ENCODE measurements at regions not wholly inside any gene's neighbourhood (a gene's known extent, or its start where the extent isn't known, plus 50 kb on each side); places are given as distances from the start of the nearest gene placed in this dataset.
"Not testable (repeated sequence)": the region's sequence is repeated elsewhere in the genome, so short reads cannot be mapped to it uniquely, and the experiment has no call there.

DNA sequence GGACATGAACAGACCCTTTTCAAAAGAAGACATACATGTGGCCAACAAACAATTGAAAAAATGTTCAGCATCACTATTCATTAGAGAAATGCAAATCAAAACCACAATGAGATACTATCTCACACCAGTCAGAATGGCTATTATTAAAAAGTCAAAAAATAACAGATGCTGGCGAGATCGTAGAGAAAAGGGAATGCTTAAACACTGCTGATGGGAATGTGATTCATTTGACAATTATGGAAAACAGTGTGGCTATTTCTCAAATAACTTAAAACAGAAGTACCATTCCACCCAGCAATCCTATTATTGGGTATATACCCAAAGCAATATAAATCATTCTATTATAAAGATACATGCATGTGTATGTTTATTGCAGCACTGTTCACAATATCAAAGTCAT, 281.8 kb upstream of the CDH5 start:
- not testable (repeated sequence) for DNase-seq

DNA sequence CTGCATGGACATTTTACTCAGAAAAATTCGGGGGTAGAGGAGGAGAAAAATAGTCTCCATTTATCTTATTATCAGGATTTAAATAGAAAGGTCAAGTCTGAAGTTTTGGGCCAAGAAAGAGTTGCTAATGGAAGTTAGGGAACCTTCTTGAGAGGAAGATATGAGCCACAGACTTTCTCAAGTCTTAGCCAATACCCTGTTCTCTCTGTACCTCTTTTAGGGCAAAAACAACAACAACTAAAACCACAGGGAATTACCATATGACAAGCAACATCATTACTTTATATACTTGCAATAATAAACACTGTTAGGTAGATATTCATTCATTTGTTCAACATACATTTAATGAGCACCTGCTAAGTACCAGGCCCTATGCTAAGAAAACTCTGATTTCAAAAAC, 282.2 kb upstream of the CDH5 start:
- no peak for DNase-seq

DNA sequence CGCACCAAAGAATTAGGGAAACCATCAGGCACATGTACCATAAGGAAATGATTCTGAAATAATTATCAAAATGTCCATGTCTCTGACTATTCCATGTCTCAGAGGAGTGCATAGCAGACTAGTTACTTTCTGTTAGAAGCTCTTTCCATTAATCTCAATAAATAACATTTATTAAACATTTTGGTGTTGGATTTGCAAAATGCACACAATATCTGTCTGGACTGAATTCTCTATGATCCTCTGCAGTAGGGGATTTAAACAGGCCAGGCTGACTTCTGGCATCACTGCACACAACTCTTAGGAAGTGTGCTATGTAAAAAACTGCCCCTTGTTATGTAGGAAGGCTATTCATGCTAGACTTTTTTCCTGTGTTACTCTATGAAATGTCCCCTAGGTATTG, 283.3 kb upstream of the CDH5 start:
- DNase-seq, result no peak

DNA sequence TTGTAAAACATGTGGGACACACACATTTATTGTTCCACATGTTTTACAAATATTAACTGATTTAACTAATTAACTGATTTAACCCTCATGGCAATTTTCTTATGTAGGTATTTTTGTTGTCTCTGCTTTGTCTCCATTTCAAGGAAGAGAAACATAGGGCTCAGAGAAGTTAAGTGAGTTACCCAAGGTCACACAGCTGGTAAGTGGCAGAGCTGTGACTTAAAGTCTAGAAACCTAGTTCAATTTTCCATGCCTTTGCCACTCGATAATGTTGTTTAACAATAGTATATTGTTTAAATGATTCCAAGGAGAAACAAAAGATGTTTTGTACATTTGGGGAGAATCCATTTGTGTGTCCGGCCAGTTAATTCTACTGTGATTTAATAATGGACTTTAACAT, 284.1 kb upstream of the CDH5 start:
- DNase-seq, result no peak

DNA sequence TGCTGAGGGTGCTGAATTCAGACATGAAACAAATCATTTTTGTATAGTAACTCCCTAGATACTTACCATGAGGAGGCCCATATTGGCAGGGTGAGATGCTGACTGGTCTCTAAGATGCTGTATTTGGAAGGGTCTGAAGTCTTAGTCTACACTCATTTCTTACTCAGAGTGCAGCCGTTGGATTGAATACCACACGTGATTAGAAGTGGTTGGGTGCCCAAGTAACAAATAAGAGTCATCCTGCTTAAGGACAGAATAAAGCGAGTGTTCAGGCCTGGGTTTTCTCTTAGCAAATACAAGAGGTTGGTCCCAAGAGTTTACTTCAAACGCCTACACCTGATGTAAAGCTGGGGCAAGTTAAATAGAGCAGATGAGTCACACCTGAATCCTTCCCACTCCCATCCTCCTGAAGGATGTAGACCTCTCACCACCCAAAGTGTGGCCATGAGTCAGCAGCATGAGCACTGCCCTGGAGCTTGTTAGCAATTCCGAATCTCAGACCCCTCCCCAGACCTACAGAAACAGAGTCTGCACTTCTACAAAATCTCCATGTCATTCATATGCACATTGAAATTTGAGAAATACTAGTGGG, 284.6 kb upstream of the CDH5 start:
- DNase-seq, result no peak

DNA sequence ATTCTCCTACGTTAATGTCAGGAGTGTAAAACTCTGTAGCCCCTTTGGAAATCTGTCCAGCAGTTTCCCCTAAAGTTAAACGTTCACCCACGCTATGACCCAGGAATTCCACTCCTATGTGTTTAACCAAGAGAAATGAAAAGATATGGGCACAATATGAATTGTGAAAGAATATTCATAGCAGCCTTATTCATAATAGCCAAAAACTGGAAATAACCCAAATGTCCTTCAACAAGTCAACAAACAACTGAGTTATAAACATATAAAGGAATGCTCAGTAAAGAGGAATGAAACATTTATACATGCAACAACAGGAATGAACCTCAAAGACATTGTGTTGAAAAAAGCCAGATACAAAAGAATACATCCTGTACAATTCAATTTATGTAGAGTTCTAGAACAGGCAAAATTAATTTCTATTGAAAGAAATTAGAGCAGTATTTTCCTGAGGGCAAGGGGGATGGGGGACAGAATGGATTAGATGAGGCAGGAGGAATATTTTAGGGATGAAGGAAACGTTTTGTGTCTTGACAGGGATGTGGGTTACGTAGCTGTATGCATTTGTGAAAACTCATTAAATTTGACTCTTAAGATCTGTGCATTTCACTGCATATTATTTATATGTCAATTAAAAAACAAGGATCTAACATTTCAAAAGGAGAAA, 286.7 kb upstream of the CDH5 start:
- DNase-seq, result no peak

DNA sequence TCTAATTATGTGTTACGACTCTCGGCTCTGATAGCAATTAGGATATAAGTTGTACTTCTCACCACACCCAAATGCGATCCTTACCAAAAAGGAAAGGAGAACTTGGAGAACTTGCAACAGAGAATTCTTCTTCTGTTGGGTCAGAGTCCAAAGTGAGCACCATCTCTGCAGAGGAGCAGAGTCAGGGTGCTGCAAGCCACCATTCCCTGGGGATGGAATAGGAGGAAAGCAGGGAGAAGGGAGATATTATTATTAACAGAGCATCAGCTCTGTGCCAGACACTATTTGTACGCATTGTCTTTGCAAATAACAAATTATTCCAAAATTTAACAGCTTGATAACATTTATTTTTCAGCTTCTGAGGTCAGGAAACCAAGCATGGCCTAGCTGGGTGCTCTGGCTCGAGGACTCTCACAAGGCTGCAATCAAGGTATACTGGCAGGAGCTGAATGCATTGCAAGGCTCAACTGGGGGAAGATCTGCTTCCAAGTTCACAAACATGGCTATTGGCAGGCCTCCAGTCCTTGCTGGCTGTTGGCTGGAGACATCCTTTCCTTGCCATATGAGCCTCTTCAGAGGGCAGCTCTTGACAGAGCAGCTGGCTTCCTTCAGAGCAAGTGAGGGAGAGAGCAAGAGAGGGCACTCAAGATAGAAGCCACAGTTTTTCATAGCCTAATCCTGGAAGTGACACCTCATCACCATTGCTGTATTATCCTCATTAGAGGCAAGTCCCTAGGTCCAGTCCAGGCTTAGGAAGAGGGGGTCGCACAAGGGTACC, 296.2 kb upstream of the CDH5 start:
- DNase-seq, result no peak

DNA sequence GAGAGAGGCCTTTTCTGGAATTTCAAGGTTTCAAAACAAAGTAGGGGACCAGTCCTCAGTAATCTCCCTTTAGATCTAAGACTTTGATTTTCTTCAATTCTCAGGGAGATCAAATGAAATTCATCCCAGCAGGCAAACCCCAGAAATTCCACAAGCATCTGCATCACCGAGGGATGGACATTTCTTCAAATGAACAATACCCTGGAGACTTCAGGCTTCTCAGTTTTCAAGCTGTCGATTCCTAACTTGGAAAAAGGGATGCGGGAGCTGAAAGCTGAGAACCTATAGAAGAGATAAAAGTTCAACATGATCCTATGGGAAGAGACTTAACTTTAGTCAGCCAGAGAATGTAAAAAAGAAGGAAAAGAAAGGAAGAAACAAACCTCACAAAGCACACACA, 296.9 kb upstream of the CDH5 start:
- no peak for DNase-seq

DNA sequence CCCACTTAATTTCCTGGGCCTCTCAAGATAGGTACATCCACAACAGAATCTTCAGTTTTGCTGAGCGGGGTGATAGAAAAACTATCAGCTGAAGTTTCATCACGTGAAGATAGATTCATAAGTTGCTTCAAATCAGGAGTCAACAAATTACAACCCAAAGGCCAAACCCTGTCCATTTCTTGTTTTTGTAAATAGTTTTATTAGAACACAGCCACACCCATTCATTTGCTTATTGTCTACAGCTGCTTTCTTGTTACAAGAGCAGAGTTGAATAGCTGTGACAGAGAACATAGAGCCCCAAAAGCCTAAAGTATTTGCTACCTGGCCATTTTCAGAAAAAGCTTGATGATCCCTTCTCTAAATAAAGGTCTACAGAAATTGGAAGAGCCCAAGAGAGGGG, 300.1 kb upstream of the CDH5 start:
- no peak for DNase-seq

DNA sequence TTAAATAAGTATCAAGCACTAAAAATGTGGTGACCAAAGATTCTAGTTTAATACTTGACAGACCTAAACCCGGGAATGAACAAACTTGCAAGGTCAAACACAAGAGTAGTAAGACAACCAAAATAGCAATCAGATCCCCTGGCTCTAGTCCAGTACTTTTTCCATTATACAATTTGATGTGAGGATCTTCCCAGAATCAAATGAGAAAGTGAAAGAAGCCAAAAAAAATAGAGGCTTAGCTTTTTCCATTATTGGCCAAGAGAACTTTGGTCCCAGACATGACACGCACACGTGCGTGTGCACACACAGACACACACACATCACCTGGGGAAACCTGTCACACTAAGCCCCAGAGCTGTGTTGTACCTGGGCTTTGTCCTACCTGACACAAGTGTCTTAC, 300.6 kb upstream of the CDH5 start:
- DNase-seq, result no peak

DNA sequence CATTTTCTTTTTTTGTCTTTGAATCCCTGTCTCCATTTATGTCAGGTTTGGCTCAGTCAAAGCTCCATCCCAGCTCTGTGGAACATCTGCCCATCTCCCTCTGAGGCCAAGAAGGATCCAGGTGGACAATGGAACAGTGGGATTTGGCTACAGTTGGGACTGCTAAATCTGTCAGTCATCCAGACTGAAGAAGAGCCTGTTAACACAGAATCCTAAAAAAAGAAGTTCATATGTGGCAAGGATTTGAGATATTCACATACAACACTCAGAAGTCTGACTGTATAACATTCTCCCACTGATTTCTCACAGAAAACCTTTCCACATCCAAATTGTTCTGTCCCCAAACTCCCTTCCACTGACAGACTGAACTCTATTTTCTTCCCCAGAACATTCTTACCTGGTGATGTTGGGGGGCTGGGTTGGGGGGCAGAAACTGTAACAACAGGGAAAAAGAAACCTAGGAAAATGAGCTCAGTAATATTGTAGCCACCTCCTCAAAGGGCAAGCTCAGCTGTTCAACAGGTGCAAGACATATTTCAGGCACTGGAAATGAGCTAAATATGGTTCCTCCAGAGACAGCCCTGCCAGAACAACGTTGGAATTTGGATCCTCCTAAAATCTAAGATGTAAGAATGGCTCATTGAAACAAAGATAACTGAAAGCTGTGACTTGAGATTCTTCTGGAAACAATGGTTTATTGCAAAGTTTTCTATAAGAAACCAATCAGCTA, 301.5 kb upstream of the CDH5 start:
- no peak for DNase-seq

DNA sequence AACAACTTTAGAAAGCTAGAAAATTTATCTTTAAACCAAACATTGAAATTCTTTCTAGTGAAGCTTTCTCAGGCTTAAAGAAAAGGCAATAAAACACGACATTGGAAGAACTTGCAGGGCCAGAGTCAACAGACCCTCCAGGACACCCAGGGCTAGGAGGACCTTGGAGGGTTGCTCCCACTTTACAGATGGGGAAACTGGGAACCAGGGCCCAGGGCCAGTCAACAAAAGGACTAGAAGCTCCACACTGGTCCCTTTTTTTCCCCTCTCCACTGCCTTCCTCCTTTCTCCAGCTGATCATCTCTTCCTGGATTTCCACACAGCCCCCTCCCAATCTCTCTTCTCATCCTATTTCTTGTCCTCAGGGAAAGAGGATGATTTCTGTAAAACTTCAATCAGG, 307.7 kb upstream of the CDH5 start:
- DNase-seq, result no peak

DNA sequence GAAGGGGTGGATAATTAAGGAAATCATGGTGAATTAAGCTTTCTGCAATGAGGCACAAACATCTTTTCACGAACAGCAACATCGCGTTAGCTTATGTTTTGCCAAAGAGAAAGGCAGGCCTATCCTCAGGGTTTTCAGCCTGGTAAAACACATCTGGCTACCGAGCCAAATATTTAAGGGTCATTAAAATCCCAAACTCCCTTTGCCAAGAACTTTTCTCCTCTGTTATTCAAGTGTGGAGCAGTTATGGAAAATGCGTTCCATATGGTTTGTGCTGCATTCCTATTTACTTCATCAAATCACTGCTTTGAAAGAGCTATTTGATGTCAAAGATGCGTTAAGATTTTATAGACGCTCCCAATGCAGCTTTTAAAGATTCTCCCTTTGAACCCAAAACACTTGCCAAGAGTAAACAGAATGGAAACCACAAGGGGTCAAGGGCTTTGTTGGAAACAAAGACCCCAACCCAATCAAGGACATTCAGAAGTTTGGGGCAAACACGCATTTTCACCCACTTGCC, 308.3 kb upstream of the CDH5 start:
- no peak for DNase-seq

DNA sequence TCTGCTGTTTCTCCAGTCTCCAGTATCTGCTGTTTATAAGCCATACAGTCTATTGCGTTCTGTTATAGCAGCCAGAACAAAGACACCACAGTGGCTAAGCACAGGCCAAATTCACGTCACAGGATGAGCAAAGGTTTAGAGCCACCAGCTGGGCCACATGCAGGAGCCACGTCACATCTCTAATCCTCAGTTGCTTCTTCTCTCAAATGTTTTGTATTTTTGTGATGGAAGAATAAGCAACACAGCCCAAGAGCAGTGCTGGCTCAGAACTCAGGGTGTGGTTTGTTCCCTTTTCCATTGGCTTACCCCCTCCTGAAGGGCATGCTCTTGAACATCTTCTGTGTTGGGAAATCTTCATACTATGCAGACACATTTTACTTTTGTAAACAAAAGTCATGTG, 309.4 kb upstream of the CDH5 start:
- DNase-seq, result no peak

DNA sequence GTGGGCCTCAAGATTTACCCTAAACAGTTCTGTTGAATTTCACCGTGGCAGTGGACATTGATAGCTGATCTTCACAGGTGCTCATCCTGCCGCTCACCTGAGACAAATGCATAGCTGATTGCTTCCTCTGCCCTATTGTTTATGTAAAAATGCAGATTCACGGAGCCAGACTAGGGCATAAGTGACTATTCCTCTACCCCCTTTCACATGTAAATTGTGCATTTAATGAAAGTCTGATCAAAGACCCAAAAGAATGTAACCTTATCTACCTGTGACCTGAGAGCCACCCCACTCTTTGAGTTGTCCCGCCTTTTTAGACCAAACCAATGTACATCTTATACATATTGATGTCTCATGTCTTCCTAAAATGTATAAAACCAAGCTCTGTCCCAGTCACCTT, 312.4 kb upstream of the CDH5 start:
- no peak for DNase-seq

DNA sequence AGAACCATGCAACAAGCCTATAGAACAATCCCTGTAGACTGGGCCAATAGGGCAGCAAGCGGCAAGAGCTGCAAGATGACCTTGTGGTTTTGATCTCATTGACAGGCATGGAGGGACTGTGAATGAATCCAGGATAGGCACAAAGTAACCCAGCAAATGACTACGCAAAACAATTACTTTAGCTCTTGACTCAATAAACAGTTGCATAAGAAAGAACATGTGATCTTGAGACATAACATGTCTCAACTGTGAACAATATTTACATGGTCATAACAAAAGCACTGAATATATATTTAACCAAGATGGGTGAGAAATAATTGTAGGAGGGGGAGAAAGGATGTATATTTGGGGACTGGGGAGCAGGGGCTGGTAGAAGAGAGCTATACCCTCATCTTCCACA, 313.7 kb upstream of the CDH5 start:
- DNase-seq, result no peak

DNA sequence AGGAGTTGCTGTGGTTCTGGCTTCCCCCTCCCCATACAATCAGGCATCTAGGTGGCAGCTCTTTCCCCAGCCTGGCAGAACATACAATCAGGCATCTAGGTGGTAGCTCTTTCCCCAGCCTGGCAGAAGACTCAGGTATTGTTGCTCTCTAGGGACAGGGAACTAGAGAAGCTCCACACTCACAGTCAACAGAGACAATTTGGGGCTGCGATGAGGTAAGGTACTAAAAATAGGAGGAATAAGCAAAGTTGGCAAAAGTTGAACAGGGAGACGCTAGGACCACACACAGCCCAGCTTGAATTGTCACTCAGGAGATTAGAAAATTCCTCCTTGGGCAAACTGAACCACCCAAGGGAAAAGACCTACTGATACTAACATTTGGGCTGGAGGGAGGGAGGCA, 315.5 kb upstream of the CDH5 start:
- DNase-seq, result no peak

DNA sequence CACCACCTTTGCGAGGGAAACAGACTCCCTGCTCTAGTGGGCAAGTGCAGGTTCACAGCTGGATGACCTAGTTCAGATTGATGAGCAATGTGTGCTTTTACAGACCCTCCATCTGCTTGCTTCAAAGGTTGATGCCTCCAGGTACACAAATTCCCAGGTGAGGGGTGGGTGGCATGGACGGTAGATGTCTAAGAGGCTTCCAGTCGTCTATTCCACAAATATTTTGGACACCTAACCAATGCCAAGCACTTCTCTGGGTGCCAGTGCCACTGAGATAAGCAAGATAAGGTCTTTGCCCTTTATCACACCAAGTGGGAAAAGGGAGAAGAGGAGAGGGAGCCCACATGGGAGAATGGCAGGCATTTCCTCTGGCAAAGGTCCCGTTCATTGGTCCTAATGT, 316.6 kb upstream of the CDH5 start:
- DNase-seq, result no peak

DNA sequence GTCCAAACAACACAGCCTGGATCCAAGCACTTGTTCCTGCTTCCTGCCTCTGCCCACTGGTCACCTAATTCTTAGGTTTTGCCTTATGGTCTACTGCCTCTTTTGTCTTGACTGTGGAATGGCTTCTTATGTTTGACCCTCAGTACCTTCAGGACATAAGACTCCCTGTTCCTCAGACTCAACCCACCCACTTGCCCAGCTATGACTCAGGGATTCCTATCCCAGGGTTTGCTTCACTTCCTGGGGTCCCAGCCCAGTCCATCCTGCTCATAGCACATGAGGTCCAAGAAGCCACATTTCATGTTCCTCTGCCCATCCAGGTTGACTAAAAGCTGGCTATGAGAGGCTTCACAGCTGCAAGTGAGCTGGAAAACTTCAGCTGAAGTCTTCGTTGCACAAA, 320.9 kb upstream of the CDH5 start:
- DNase-seq, result no peak

DNA sequence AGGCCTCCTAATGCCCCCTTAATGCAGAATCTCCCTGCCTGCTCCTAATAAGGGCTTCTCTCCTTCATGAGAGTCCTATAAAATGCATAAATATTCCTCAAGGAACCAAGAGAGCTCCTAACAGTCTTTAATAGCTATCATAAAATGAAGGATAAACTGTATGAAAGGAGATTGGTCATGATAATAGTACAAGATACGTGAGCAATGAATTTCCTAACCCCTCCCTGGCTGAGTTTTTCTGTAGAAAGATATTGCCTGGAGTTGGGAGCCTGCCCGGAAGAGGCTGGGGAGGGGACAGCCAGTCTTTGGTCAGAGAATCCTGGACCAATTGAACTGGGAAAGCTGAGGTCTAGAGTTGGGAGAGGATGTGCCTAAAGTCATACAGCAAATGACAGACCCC, 321.9 kb upstream of the CDH5 start:
- DNase-seq, result no peak

DNA sequence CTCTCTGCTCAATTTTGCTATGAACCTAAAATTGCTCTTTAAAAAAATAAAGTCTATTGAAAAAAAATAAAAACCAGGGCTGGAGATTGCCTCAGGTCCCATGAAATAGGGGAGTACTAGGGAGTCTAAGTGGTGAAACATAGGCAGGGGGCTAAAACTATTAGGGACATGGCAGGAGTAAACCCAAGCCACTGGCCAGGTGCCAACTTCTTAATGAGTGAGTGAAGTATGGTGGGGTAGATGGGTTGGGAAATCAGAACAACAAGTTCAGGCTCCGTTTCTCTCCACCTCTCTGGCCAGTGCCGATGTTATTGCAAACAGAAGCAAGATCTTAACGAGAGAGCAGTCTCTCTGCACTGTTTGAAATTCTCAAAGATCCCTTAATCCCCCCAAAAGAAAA, 322.4 kb upstream of the CDH5 start:
- DNase-seq, result no peak

DNA sequence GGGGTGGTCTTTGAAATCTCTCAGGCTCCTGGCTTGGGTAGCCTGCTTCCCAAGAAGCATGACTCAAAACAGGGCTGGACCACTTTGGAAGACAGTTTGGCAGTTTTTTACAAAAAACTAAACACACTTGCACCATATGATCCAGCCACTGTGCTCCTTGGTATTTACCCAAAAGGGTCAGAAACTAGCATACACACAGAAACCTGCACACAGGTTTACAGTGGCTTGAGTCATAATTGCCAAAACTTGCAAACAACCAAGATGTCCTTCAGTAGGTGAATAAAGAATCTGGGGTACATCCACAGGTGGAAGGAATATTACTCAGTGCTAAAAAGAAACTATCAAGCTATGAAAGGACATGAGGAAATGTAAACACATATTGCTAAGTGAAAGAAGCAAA, 323.2 kb upstream of the CDH5 start:
- no peak for DNase-seq

DNA sequence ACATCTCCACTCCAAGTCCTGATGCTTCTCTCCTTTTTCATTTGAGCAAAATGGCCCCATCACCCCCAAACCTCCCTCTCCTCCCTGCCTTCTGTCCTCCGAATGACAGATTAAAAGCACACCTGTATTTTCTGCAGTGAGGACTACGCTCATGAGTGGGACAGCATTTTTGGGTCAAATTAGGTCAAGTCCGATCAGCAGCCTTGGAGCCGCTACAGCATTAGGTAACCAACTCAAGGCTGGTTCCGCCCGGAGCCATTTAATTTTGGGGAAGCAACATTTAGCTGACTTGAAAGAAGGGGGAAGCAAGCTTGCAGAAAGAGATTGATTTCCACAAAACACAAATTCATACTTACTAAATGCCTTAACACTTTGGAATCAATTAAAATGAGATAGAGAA, 324.1 kb upstream of the CDH5 start:
- no peak for DNase-seq

DNA sequence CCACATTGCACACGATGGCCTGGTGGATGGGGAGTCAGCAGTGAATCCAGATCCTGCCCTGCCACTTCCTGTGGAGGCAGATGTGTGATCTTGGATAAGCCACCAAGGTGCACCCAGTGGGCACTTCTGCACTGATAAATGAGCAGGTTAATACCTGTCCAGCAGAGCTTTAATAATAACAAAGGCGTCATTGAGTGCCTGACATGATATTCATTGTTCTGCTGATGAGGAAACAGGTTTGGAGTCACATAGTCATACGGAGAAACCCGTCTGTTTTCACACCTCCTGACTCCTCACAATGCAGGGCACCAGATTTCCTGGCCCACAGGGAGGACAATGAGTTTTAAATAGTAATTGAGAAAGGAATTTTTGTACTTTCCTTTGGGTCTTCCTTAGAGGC, 324.6 kb upstream of the CDH5 start:
- no peak for DNase-seq
